Thoracic aorta (tissue), 2 donors: ENCODE measurements at regions not wholly inside any gene's neighbourhood (a gene's known extent, or its start where the extent isn't known, plus 50 kb on each side); places are given as distances from the start of the nearest gene placed in this dataset.

ENCODE experiments used
- ATAC-seq: fragments of 150-250 bp; one replicate; pipeline ENCODE4 v1.8.0; 2017; ENCODE audit warnings: low read depth; ENCODE audit not compliant: insufficient number of reproducible peaks, low FRiP score
- DNase-seq: peaks from one replicate; pipeline ENCODE4 v3.0.0-alpha.2; 2020; ENCODE audit warnings: low spot score
- H3K27ac ChIP-seq, 2 donors: fragments of 200-600 bp; sonication (generic); 1 replicate in 1 of 2; 2 replicates in 1 of 2; pipeline ENCODE4 v1.5.1; 2016; ENCODE audit warnings: mild to moderate bottlenecking in 2 of 2, moderate library complexity in 2 of 2
- H3K27me3 ChIP-seq: fragments of 200-600 bp; sonication (generic); replicated peaks from 2 replicates; pipeline ENCODE4 v1.6.0; 2016; ENCODE audit warnings: mild to moderate bottlenecking; ENCODE audit not compliant: insufficient read depth
- H3K36me3 ChIP-seq: fragments of 200-600 bp; sonication (generic); one replicate; pipeline ENCODE4 v1.5.1; 2016
- H3K4me1 ChIP-seq, 2 donors: fragments of 200-600 bp; sonication (generic); 1 replicate in 1 of 2; 2 replicates in 1 of 2; pipeline versions ENCODE4 v1.5.1 to v1.6.0; 2016; ENCODE audit warnings: low read depth in 2 of 2, mild to moderate bottlenecking in 1 of 2; ENCODE audit not compliant: control insufficient read depth in 1 of 2
- H3K4me3 ChIP-seq: fragments of 200-600 bp; sonication (generic); 2 replicates; pipeline ENCODE4 v1.5.1; 2016; ENCODE audit warnings: mild to moderate bottlenecking
- H3K9me3 ChIP-seq: fragments of 200-600 bp; sonication (generic); 2 replicates; pipeline ENCODE4 v1.5.1; 2016
- CTCF ChIP-seq: fragments of 200-600 bp; sonication (generic); IDR thresholded peaks from one replicate; pipeline ENCODE4 v1.5.1; 2019; ENCODE audit warnings: antibody characterized with exemption

- ATAC-seq (no peak), DNase-seq (no peak)
- H3K27me3 ChIP-seq = no peaks in the 10 kb centered on the region
- TF ChIP-seq CTCF = no peak
- H3K4me1 ChIP-seq = peaks cover 8 to 26% of the 10 kb centered on the region in 2 donors
- H3K9me3 ChIP-seq = no peaks in the 10 kb centered on the region
- no peaks in the 10 kb centered on the region for H3K36me3 ChIP-seq
- H3K27ac ChIP-seq = no peak overlapping the region
- no peak overlapping the region for H3K4me3 ChIP-seq
These were observed 129.6 kb upstream of the LMCD1 start for GRCh38 chr3:8371960-8372463.

- no peak for DNase-seq
- H3K4me3 ChIP-seq = no peak overlapping the region
- H3K27ac ChIP-seq = no peak overlapping the region
- no peaks in the 10 kb centered on the region for H3K27me3 ChIP-seq
- H3K4me1 ChIP-seq = no peaks in the 10 kb centered on the region
- H3K36me3 ChIP-seq = no peaks in the 10 kb centered on the region
- no peak for ATAC-seq
- H3K9me3 ChIP-seq = no peaks in the 10 kb centered on the region
- no peak for TF ChIP-seq CTCF
These were observed 120.5 kb upstream of the LMCD1 start for GRCh38 chr3:8380904-8381704.

GRCh38 chr3:8385848-8386620 lies 115.6 kb upstream of the LMCD1 start:
- Histone ChIP-seq H3K4me1 (no peaks in the 10 kb centered on the region), H3K27me3 (no peaks in the 10 kb centered on the region), H3K36me3 (no peaks in the 10 kb centered on the region), H3K4me3 (no peak overlapping the region), H3K27ac (no peak overlapping the region), H3K9me3 (no peaks in the 10 kb centered on the region)
- DNase-seq (no peak), ATAC-seq (no peak)
- TF ChIP-seq CTCF = no peak

GRCh38 chr3:8387571-8387970 lies 114.1 kb upstream of the LMCD1 start:
- DNase-seq = no peak
- ATAC-seq = no peak
- Histone ChIP-seq H3K4me1 (no peaks in the 10 kb centered on the region), H3K27me3 (no peaks in the 10 kb centered on the region), H3K9me3 (no peaks in the 10 kb centered on the region), H3K4me3 (no peak overlapping the region), H3K27ac (no peak overlapping the region), H3K36me3 (no peaks in the 10 kb centered on the region)
- TF ChIP-seq CTCF = no peak

GRCh38 chr3:8399686-8400085 lies 101.9 kb upstream of the LMCD1 start:
- H3K4me3 ChIP-seq = no peak overlapping the region
- DNase-seq = no peak
- H3K27ac ChIP-seq = no peak overlapping the region
- ATAC-seq = no peak
- no peaks in the 10 kb centered on the region for H3K4me1 ChIP-seq
- H3K27me3 ChIP-seq = no peaks in the 10 kb centered on the region
- TF ChIP-seq CTCF = no peak
- no peaks in the 10 kb centered on the region for H3K36me3 ChIP-seq
- H3K9me3 ChIP-seq = no peaks in the 10 kb centered on the region
